ENCODE measurements at regions not wholly inside any gene's neighbourhood (a gene's known extent, or its start where the extent isn't known, plus 50 kb on each side); places are given as distances from the start of the nearest gene placed in this dataset.
"Not testable (repeated sequence)": the region's sequence is repeated elsewhere in the genome, so short reads cannot be mapped to it uniquely, and the experiment has no call there.

DNA sequence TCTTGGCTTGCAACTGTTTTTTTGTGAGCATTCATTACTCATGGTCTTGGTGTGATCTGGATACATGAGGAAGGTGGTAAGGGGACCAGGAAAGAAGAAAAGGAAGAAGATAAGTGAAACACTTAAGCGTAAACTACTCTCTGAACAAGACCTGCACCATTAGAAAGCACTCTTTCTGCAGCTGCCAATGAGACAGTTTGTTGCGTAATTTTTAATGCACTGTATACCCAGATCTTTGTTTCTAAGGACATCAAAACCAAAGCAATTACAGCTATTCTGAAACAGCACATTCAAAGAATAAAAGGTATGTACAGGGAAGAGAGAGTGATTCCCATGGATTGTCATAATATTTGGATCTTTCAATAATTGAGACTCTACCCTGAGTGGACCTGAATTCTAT is 147.4 kb downstream of the BLID start:
- H3K27ac ChIP-seq = no peak overlapping the region
- H3K9me3 ChIP-seq = peaks cover 0 to 4% (median 0%) of the 10 kb centered on the region in 4 donors
- no peaks in the 10 kb centered on the region for H3K27me3 ChIP-seq
- no peak overlapping the region for H3K4me3 ChIP-seq
- H3K36me3 ChIP-seq = no peaks in the 10 kb centered on the region
- TF ChIP-seq POLR2A (IDR thresholded peaks at IDR 0.05) = no peak
- TF ChIP-seq, protein P1, sequence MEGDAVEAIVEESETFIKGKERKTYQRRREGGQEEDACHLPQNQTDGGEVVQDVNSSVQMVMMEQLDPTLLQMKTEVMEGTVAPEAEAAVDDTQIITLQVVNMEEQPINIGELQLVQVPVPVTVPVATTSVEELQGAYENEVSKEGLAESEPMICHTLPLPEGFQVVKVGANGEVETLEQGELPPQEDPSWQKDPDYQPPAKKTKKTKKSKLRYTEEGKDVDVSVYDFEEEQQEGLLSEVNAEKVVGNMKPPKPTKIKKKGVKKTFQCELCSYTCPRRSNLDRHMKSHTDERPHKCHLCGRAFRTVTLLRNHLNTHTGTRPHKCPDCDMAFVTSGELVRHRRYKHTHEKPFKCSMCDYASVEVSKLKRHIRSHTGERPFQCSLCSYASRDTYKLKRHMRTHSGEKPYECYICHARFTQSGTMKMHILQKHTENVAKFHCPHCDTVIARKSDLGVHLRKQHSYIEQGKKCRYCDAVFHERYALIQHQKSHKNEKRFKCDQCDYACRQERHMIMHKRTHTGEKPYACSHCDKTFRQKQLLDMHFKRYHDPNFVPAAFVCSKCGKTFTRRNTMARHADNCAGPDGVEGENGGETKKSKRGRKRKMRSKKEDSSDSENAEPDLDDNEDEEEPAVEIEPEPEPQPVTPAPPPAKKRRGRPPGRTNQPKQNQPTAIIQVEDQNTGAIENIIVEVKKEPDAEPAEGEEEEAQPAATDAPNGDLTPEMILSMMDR (IDR thresholded peaks at IDR 0.05) = no peak
- no peak for DNase-seq
- no peaks in the 10 kb centered on the region for H3K4me1 ChIP-seq

DNA sequence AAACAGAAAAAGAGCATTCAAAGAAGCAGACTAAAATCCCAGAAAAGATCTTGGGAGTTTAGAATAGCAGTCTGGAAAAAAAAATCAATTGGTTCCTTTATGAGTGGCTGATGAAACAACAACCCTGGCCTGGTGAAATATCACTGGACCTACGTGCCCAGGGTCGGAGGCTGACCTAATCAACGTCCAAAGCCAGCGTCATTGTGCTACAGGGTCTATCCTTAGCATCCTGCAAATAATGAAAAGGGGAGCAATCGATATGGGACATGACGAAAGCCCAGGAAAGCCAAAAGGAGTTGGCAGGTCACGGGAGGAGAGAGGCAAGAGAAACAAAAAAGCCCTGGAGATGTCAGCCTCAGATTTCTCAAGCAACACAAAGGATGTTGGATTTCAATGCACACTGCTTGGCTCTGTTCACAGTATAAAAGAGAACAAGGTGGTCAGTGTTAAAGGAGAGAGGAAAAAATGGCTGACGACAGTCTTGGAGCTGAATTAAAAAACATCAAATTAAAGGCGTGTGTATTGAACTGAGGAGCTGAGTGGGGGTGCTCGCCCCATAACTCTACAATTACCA is 148.8 kb downstream of the BLID start:
- TF ChIP-seq, protein P1 (IDR thresholded peaks at IDR 0.05) = no peak
- no peak for TF ChIP-seq POLR2A (IDR thresholded peaks at IDR 0.05)
- Histone ChIP-seq H3K9me3 (peaks cover 0 to 4% (median 0%) of the 10 kb centered on the region in 4 donors), H3K4me1 (no peaks in the 10 kb centered on the region), H3K4me3 (no peak overlapping the region), H3K36me3 (no peaks in the 10 kb centered on the region), H3K27ac (no peak overlapping the region), H3K27me3 (no peaks in the 10 kb centered on the region)
- no peak for DNase-seq

GRCh38 chr11:121965330-121965729 is 150.7 kb downstream of the BLID start:
- Histone ChIP-seq H3K27me3 (no peaks in the 10 kb centered on the region), H3K4me3 (no peak overlapping the region), H3K4me1 (no peaks in the 10 kb centered on the region), H3K27ac (no peak overlapping the region), H3K36me3 (no peaks in the 10 kb centered on the region), H3K9me3 (no peaks in the 10 kb centered on the region)
- no peak for TF ChIP-seq POLR2A (IDR thresholded peaks at IDR 0.05)
- TF ChIP-seq, protein P1 (IDR thresholded peaks at IDR 0.05) = no peak
- no peak for DNase-seq

DNA sequence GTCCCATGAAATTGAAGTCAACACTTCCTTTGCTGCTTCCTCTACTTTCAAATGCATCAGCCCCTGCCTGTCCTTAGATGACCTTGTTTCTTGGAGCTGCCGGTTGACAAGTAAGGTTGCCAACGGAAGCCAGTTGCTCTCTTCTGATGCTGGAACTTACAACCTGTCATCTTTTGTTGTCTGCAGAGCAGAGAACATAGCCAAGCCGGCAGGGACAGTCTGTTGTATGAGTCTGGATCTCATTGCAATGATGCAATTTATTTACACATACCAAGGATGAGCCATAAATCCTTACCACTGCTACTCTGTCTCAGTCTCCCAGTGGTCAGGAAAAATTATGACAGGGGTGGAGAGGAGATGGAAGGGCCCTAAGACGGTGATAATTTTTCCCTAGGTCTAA is 151.4 kb downstream of the BLID start:
- no peak for TF ChIP-seq POLR2A (IDR thresholded peaks at IDR 0.05)
- TF ChIP-seq, protein P1 (IDR thresholded peaks at IDR 0.05) = no peak

GRCh38 chr11:121963846-121964245 is 152.2 kb downstream of the BLID start:
- not testable (repeated sequence) for DNase-seq, H3K4me3 ChIP-seq, H3K9me3 ChIP-seq, H3K27me3 ChIP-seq, H3K36me3 ChIP-seq, H3K27ac ChIP-seq, H3K4me1 ChIP-seq

More for the DNA sequence above, 151.4 kb downstream of the BLID start:
- Histone ChIP-seq H3K27ac (no peak overlapping the region), H3K4me1 (no peaks in the 10 kb centered on the region), H3K27me3 (no peaks in the 10 kb centered on the region), H3K36me3 (no peaks in the 10 kb centered on the region), H3K4me3 (no peak overlapping the region), H3K9me3 (no peaks in the 10 kb centered on the region)
- DNase-seq = no peak

- Histone ChIP-seq H3K9me3 (no peaks in the 10 kb centered on the region), H3K27ac (peak overlapping the region in 1 of 4 donors; percentile 3), H3K4me1 (no peaks in the 10 kb centered on the region), H3K27me3 (no peaks in the 10 kb centered on the region), H3K36me3 (no peaks in the 10 kb centered on the region), H3K4me3 (no peak overlapping the region)
- TF ChIP-seq, protein P1 (IDR thresholded peaks at IDR 0.05) = no peak
- no peak for TF ChIP-seq POLR2A (IDR thresholded peaks at IDR 0.05)
- no peak for DNase-seq
These were observed 154.7 kb downstream of the BLID start for GRCh38 chr11:121961321-121961801.

Measured in Peyer's patch (tissue), 4 donors.